Panc1 (cell line): ENCODE measurements at regions not wholly inside any gene's neighbourhood (a gene's known extent, or its start where the extent isn't known, plus 50 kb on each side); places are given as distances from the start of the nearest gene placed in this dataset.

Experiments used
- CTCF ChIP-seq: fragments of 450-650 bp; IDR thresholded peaks from 2 replicates; pipeline ENCODE4 v1.5.1; 2017; ENCODE audit warnings: mild to moderate bottlenecking
- TCF7L2 ChIP-seq: IDR thresholded peaks from 2 replicates; pipeline ENCODE4 v1.6.1; 2011; ENCODE audit warnings: mild to moderate bottlenecking, low read depth, low read length, inconsistent platforms

- TF ChIP-seq TCF7L2 (no peak), CTCF (no peak)
Observed at GRCh38 chr5:13346401-13346800, 598.1 kb downstream of the DNAH5 start.
